Astrocyte of the cerebellum (primary cell): ENCODE measurements at regions not wholly inside any gene's neighbourhood (a gene's known extent, or its start where the extent isn't known, plus 50 kb on each side); places are given as distances from the start of the nearest gene placed in this dataset.

ENCODE experiments used
- DNase-seq: peaks from one replicate; pipeline ENCODE4 v3.0.0-alpha.2; 2011; ENCODE audit warnings: low read depth
- H3K4me3 ChIP-seq: 2 replicates; pipeline ENCODE4 v1.5.1; 2011; ENCODE audit warnings: mild to moderate bottlenecking, low read depth, low read length, moderate library complexity
- in situ Hi-C: cut with HindIII; loops from 2 replicates; pipeline ENCODE4 v1.10.0; 2017; ENCODE audit warnings: low sequenced_read_pairs
- TF ChIP-seq, protein P1 (sequence below): IDR thresholded peaks from 2 replicates; pipeline ENCODE4 v1.5.1; 2012; ENCODE audit warnings: low read length, low read depth, moderate library complexity, mild to moderate bottlenecking; ENCODE audit errors: missing control alignments

DNA sequence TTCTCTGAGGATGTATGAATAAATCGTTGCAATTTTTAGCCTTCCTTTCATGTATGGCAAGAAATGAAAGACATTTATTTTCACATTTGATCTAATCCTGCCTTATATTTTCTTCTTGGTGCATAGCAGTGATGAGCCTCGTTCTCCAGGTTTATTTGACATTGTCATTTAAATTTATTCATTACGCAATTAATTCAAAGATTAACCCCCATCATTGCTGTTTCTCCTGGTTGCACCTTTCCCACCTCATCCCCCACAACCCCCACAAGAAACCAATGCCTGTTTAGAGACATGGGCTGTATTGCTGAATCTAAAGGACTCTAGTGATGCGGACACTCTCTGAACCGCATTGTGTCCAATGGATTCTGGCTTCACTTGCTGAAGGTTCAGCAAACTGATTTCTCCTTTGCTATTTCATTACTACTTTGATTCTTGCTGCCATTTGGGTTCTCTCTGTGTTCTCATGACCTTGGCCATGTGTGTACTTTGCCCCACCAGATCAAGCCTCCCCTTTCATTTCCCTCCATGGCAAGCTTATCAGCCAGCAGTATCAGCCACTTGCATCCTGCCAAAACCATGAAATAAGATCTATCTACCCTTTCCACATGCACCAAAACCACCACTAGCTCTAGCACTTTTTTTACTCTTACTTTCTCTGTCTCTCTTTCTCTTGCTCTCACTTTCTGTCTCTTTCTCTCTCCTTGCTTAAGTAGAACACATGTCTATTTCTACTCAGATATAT, 382.7 kb downstream of the GBE1 start:
- no peak for DNase-seq
- TF ChIP-seq, protein P1, sequence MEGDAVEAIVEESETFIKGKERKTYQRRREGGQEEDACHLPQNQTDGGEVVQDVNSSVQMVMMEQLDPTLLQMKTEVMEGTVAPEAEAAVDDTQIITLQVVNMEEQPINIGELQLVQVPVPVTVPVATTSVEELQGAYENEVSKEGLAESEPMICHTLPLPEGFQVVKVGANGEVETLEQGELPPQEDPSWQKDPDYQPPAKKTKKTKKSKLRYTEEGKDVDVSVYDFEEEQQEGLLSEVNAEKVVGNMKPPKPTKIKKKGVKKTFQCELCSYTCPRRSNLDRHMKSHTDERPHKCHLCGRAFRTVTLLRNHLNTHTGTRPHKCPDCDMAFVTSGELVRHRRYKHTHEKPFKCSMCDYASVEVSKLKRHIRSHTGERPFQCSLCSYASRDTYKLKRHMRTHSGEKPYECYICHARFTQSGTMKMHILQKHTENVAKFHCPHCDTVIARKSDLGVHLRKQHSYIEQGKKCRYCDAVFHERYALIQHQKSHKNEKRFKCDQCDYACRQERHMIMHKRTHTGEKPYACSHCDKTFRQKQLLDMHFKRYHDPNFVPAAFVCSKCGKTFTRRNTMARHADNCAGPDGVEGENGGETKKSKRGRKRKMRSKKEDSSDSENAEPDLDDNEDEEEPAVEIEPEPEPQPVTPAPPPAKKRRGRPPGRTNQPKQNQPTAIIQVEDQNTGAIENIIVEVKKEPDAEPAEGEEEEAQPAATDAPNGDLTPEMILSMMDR = no peak
- in situ Hi-C loops = no loop called here

DNA sequence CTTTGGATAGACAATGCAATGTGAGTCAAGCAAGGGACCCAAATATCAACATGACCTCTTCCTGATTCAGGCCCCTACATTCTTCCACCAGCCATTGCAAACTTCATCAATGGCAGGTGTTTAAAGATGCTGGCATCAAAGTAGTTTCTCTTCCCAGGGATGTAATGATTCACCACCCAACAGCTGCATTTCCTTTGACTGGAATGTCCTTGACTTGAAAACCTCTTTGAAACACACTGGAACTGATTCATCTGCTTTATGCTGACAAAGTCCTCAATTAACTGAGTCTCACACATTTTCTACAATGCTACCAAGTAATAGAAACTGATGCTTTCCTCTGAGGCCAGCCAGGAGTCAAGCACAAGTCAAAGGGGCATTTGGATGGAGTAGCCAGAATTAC, 385.5 kb downstream of the GBE1 start:
- TF ChIP-seq, protein P1 = no peak
- H3K4me3 ChIP-seq = no peak overlapping the region
- in situ Hi-C loops = no loop called here
- no peak for DNase-seq

More for the DNA sequence above, 382.7 kb downstream of the GBE1 start:
- H3K4me3 ChIP-seq = no peak overlapping the region

DNA sequence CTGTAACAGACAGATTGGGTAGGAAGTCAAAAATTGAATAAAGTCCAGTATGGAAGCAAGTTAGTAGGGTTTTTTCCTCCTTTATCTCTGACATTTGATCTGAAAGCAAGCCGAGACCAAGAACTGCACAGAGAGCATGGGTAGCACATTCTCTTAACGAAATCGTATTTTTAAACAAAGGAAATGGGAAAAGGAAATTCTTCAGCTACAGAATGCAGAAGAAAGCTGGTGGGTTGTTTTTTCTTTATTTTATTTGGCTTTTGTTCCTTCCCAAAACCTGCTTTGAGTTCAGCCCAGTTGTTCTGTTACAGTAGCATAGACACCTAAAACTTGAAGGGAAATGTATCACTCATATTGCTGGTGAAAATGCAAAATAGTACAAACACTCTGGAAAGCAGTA, 397.0 kb downstream of the GBE1 start:
- in situ Hi-C loops = no loop called here
- TF ChIP-seq, protein P1 = no peak
- no peak overlapping the region for H3K4me3 ChIP-seq
- no peak for DNase-seq

DNA sequence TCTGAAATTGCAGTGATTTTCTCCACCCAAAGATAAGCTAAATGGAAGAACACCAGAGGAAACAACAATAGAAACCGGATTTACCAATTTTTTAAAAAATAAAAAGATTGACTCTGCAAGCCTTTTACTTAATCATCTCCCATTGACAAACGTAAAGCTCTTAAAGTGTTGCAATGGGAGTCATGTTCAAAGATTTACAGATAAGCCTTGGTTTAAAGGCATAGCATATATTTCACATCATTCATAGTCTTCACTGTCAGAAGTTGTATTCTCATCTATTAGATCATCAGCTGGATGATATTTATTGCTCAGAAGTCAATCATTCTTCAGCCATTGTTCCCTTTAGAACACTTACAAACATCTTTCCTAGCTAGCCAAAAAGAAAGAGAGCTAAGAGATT, 397.6 kb downstream of the GBE1 start:
- DNase-seq = no peak
- TF ChIP-seq, protein P1 = no peak
- in situ Hi-C loops = no loop called here
- H3K4me3 ChIP-seq = no peak overlapping the region

DNA sequence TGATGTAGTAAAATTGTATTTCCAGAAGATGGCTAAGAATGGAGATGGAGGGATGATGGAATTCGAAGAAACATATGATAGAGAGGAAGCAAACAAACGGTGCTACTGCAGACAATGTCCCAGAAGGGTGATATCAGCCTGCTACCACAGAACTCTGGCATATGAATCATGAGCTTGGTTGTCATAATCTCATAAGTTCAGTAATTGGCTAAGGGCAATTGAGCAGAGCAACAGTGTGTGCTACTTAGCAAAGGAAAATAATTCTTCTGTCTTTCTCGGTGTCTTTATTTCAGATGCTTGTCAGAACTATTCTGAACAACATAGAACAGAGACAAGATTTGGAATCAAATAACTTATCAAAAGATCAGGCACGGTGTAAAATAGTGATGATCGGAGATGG, 407.3 kb downstream of the GBE1 start:
- DNase-seq = no peak
- TF ChIP-seq, protein P1 = no peak
- in situ Hi-C loops = no loop called here
- H3K4me3 ChIP-seq = no peak overlapping the region

DNA sequence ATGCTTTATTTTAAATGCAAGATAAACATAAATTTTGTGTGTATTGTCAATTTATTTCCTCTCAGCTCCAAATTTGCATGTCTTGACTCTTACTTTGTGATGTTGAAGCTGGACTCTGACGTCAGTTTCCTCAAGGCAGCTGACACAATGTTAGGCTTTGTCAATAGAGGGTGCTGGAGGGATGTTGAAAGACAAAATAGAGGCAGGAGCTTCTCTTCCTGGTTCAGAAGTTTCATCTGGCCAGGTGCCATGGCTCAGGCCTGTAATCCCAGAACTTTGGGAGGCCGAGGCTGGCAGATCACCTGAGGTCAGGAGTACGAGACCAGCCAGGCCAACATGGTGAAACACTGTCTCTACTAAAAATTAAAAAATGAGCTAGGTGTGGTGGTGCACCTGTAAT, 408.6 kb downstream of the GBE1 start:
- in situ Hi-C loops = no loop called here
- no peak for DNase-seq
- TF ChIP-seq, protein P1 = no peak
- no peak overlapping the region for H3K4me3 ChIP-seq

DNA sequence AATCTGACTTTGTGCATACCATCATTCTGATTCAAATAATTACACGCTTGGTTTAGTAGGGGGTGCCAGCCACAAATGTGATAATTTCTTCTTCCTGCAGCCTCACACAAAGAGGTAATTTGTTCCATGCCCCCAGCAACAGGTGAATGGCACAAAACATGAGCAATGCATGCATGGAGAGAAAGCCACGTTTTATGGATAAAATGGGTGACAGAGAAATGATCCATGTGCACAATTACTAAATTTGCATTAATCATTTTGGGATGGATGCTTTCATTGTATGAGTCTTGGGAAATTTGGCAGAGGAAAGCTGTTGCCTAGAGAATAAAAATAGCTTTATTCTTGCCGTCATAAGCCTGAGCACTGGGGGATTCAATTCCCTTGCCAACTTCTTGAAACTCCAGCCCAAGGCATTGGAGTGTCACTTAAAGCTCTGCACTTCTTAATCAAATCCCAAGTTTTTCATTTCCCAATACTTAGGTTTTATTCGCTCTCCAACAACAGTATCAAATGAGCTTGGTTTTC, 411.6 kb downstream of the GBE1 start:
- in situ Hi-C loops = no loop called here
- TF ChIP-seq, protein P1 = no peak
- DNase-seq = no peak
- H3K4me3 ChIP-seq = no peak overlapping the region
